H9 (cell line): ENCODE measurements at regions not wholly inside any gene's neighbourhood (a gene's known extent, or its start where the extent isn't known, plus 50 kb on each side); places are given as distances from the start of the nearest gene placed in this dataset.

ENCODE experiments used
- DNase-seq: peaks from one replicate; pipeline ENCODE4 v3.0.0-alpha.2; 2017
- H2AFZ ChIP-seq: one replicate; pipeline ENCODE4 v1.6.1; 2013; ENCODE audit warnings: mild to moderate bottlenecking, low read length, control low read depth, moderate library complexity
- H2AK5ac ChIP-seq: 2 replicates; pipeline ENCODE4 v1.6.1; 2013; ENCODE audit warnings: low read length, control low read depth, mixed read lengths; ENCODE audit not compliant: insufficient read length
- H2BK120ac ChIP-seq: one replicate; pipeline ENCODE4 v1.6.1; 2013; ENCODE audit warnings: low read depth, mild to moderate bottlenecking, low read length, control low read depth, inconsistent platforms; ENCODE audit not compliant: poor library complexity, severe bottlenecking
- H2BK12ac ChIP-seq: 2 replicates; pipeline ENCODE4 v1.6.1; 2013; ENCODE audit warnings: low read length, control low read depth, mixed read lengths, low read depth; ENCODE audit not compliant: insufficient read length
- H2BK15ac ChIP-seq: 2 replicates; pipeline ENCODE4 v1.6.1; 2013; ENCODE audit warnings: low read depth, low read length, control low read depth
- H2BK20ac ChIP-seq: one replicate; pipeline ENCODE4 v1.6.1; 2013; ENCODE audit warnings: low read depth, mild to moderate bottlenecking, low read length, control low read depth, inconsistent platforms; ENCODE audit not compliant: poor library complexity, severe bottlenecking
- H2BK5ac ChIP-seq: 2 replicates; pipeline ENCODE4 v1.6.1; 2013; ENCODE audit warnings: low read length, control low read depth, mixed read lengths; ENCODE audit not compliant: insufficient read length
- H3K14ac ChIP-seq: 2 replicates; pipeline ENCODE4 v1.6.1; 2013; ENCODE audit warnings: low read length, control low read depth; ENCODE audit not compliant: insufficient read depth
- H3K18ac ChIP-seq: 2 replicates; pipeline ENCODE4 v1.6.1; 2013; ENCODE audit warnings: low read depth, mild to moderate bottlenecking, mixed read lengths, low read length, control low read depth; ENCODE audit not compliant: insufficient read length
- H3K23ac ChIP-seq: 2 replicates; pipeline ENCODE4 v1.6.1; 2013; ENCODE audit warnings: low read length, control low read depth, mixed read lengths, low read depth; ENCODE audit not compliant: insufficient read length
- H3K23me2 ChIP-seq: 2 replicates; pipeline ENCODE4 v1.6.1; 2013; ENCODE audit warnings: low read depth, mild to moderate bottlenecking, mixed read lengths, low read length, control low read depth; ENCODE audit not compliant: insufficient read length, poor library complexity, severe bottlenecking
- H3K27ac ChIP-seq: 2 replicates; pipeline ENCODE4 v1.5.1; 2013; ENCODE audit warnings: low read length, control low read depth, mixed read lengths, low read depth; ENCODE audit not compliant: insufficient read length
- H3K27me3 ChIP-seq: 2 replicates; pipeline ENCODE4 v1.6.1; 2013; ENCODE audit warnings: low read length, control low read depth, inconsistent platforms; ENCODE audit not compliant: insufficient read depth
- H3K4ac ChIP-seq: 2 replicates; pipeline ENCODE4 v1.6.1; 2013; ENCODE audit warnings: low read depth, mild to moderate bottlenecking, control low read depth, inconsistent platforms, low read length, moderate library complexity
- H3K4me1 ChIP-seq: 2 replicates; pipeline ENCODE4 v1.6.1; 2013; ENCODE audit warnings: low read length, control low read depth, inconsistent platforms; ENCODE audit not compliant: insufficient read depth
- H3K4me2 ChIP-seq: 2 replicates; pipeline ENCODE4 v1.6.1; 2013; ENCODE audit warnings: low read length, control low read depth, mixed read lengths; ENCODE audit not compliant: insufficient read length, insufficient read depth
- H3K56ac ChIP-seq: 2 replicates; pipeline ENCODE4 v1.6.1; 2013; ENCODE audit warnings: low read depth, mild to moderate bottlenecking, mixed read lengths, low read length, control low read depth; ENCODE audit not compliant: insufficient read length
- H3K79me1 ChIP-seq: 2 replicates; pipeline ENCODE4 v1.6.1; 2013; ENCODE audit warnings: low read depth, mild to moderate bottlenecking, moderate library complexity, low read length, control low read depth, inconsistent platforms; ENCODE audit not compliant: insufficient read depth, poor library complexity, severe bottlenecking
- H3K79me2 ChIP-seq: 2 replicates; pipeline ENCODE4 v1.6.1; 2013; ENCODE audit warnings: low read length, control low read depth, inconsistent platforms; ENCODE audit not compliant: insufficient read depth
- H3K9ac ChIP-seq: 2 replicates; pipeline ENCODE4 v1.6.1; 2013; ENCODE audit warnings: low read length, control low read depth, mixed read lengths; ENCODE audit not compliant: insufficient read length; ENCODE audit errors: extremely low read depth
- H3K9me3 ChIP-seq: one replicate; pipeline ENCODE4 v1.6.1; 2013; ENCODE audit warnings: low read depth, low read length, inconsistent platforms; ENCODE audit not compliant: control insufficient read depth
- H3T11ph ChIP-seq: one replicate; pipeline ENCODE4 v1.6.1; 2013; ENCODE audit warnings: mild to moderate bottlenecking, low read length, control low read depth, inconsistent platforms
- H4K20me1 ChIP-seq: one replicate; pipeline ENCODE4 v1.6.1; 2013; ENCODE audit not compliant: control insufficient read depth, insufficient read length, insufficient read depth
- H4K5ac ChIP-seq: 2 replicates; pipeline ENCODE4 v1.6.1; 2013; ENCODE audit warnings: low read depth, mild to moderate bottlenecking, mixed read lengths, low read length, control low read depth; ENCODE audit not compliant: insufficient read length
- H4K8ac ChIP-seq: replicated peaks from 2 replicates; pipeline ENCODE4 v1.6.1; 2013; ENCODE audit warnings: low read length, control low read depth, mixed read lengths, low read depth; ENCODE audit not compliant: insufficient read length
- H4K91ac ChIP-seq: 2 replicates; pipeline ENCODE4 v1.6.1; 2013; ENCODE audit warnings: low read depth, mild to moderate bottlenecking, moderate library complexity, mixed read lengths, low read length, control low read depth; ENCODE audit not compliant: insufficient read length
- H3K27ac Mint-ChIP-seq, 3 experiments: 2 replicates in 2 of 3; 3 replicates in 1 of 3; pipeline ENCODE4 v1.8.0; 2020 to 2021; ENCODE audit warnings: mixed read lengths in 3 of 3, mild to moderate bottlenecking in 1 of 3, moderate library complexity in 1 of 3
- H3K27me3 Mint-ChIP-seq: 2 replicates; pipeline ENCODE4 v1.8.0; 2021; ENCODE audit warnings: low read depth, mild to moderate bottlenecking, moderate library complexity, mixed read lengths
- H3K36me3 Mint-ChIP-seq, 3 experiments: 2 replicates in 2 of 3; 3 replicates in 1 of 3; pipeline ENCODE4 v1.8.0; 2020 to 2021; ENCODE audit warnings: low read depth in 3 of 3, mixed read lengths in 3 of 3; ENCODE audit not compliant: insufficient read depth in 1 of 3
- H3K4me1 Mint-ChIP-seq, 2 experiments: 2 replicates each; pipeline ENCODE4 v1.8.0; 2020; ENCODE audit warnings: mixed read lengths in 2 of 2
- H3K4me3 Mint-ChIP-seq, 2 experiments: 2 replicates in 1 of 2; 3 replicates in 1 of 2; pipeline ENCODE4 v1.8.0; 2020 to 2021; ENCODE audit warnings: mild to moderate bottlenecking in 2 of 2, mixed read lengths in 2 of 2, moderate library complexity in 1 of 2
- H3K9me3 Mint-ChIP-seq, 2 experiments: 2 replicates in 1 of 2; 3 replicates in 1 of 2; pipeline ENCODE4 v1.8.0; 2020; ENCODE audit warnings: mild to moderate bottlenecking in 2 of 2, mixed read lengths in 2 of 2, moderate library complexity in 1 of 2
- WGBS: extraction: QIAGEN DNeasy Blood & Tissue Kit; methylation state at CpG from one replicate; pipeline ENCODE4 v1.1.7; 2013; ENCODE audit warnings: missing lambda C conversion rate, low lambda C conversion rate, mixed read lengths; ENCODE audit not compliant: insufficient read length; ENCODE audit errors: extremely low coverage; 5-methylcytosine and 5-hydroxymethylcytosine counted together
- TF ChIP-seq, protein P1 (sequence below): fragments of 200-600 bp; sonication (generic); conservative IDR thresholded peaks from 3 replicates; pipeline ENCODE4 v1.8.0; 2021; ENCODE audit warnings: antibody characterized with exemption, mild to moderate bottlenecking

DNA sequence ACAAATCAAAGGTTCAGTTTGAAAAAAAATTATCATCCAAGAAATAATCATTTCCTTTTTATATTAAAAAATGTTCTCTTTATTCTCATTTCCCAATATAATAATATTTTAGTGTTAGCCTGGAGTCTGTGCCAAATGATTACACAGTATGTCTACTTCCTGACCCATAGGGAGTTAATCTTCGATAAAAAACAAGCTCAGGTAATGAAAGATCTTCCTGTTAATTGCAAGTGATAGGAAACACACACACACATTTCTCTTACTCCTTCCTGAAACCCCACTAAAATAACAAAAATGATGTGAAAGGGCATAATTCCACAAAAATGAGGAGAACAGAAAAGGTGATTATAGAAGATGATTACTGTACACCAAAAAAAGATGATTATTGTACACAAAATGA lies 123.5 kb upstream of the CXADR start:
- Histone ChIP-seq H2BK5ac (no peak overlapping the region), H3K79me2 (no peaks in the 10 kb centered on the region), H3K4me2 (no peak overlapping the region), H3T11ph (no peak overlapping the region), H3K14ac (no peak overlapping the region), H3K9me3 (no peaks in the 10 kb centered on the region), H3K23me2 (no peaks in the 10 kb centered on the region), H4K20me1 (no peaks in the 10 kb centered on the region), H2AFZ (no peak overlapping the region), H3K27ac (no peak overlapping the region), H2BK20ac (no peak overlapping the region), H4K5ac (no peak overlapping the region), H4K91ac (no peak overlapping the region), H3K4me1 (no peaks in the 10 kb centered on the region), H2BK12ac (no peak overlapping the region), H3K27me3 (no peaks in the 10 kb centered on the region), H3K4ac (no peak overlapping the region), H3K56ac (no peak overlapping the region), H3K9ac (no peak overlapping the region), H3K23ac (no peak overlapping the region), H3K79me1 (no peaks in the 10 kb centered on the region), H3K18ac (no peak overlapping the region), H4K8ac (no peak overlapping the region), H2AK5ac (no peak overlapping the region), H2BK120ac (no peak overlapping the region), H2BK15ac (no peak overlapping the region)
- H3K4me3 Mint-ChIP-seq, result no peak overlapping the region
- TF ChIP-seq, protein P1, sequence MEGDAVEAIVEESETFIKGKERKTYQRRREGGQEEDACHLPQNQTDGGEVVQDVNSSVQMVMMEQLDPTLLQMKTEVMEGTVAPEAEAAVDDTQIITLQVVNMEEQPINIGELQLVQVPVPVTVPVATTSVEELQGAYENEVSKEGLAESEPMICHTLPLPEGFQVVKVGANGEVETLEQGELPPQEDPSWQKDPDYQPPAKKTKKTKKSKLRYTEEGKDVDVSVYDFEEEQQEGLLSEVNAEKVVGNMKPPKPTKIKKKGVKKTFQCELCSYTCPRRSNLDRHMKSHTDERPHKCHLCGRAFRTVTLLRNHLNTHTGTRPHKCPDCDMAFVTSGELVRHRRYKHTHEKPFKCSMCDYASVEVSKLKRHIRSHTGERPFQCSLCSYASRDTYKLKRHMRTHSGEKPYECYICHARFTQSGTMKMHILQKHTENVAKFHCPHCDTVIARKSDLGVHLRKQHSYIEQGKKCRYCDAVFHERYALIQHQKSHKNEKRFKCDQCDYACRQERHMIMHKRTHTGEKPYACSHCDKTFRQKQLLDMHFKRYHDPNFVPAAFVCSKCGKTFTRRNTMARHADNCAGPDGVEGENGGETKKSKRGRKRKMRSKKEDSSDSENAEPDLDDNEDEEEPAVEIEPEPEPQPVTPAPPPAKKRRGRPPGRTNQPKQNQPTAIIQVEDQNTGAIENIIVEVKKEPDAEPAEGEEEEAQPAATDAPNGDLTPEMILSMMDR, result no peak
- DNase-seq, result no peak
- no peaks in the 10 kb centered on the region; a peak in 1 of 7 replicates for H3K36me3 Mint-ChIP-seq
- no peaks in the 10 kb centered on the region for H3K27me3 Mint-ChIP-seq
- H3K27ac Mint-ChIP-seq, result no peak overlapping the region
- WGBS, result no CpG with 5 or more reads among the region's 1 CpG
- H3K4me1 Mint-ChIP-seq, result peaks cover 7 to 10% of the 10 kb centered on the region in 2 experiments
- peaks cover 0 to 3% of the 10 kb centered on the region in 2 experiments; a peak in 2 of 5 replicates for H3K9me3 Mint-ChIP-seq
